ENCODE measurements at regions not wholly inside any gene's neighbourhood (a gene's known extent, or its start where the extent isn't known, plus 50 kb on each side); places are given as distances from the start of the nearest gene placed in this dataset.
"Not testable (repeated sequence)": the region's sequence is repeated elsewhere in the genome, so short reads cannot be mapped to it uniquely, and the experiment has no call there.

DNA sequence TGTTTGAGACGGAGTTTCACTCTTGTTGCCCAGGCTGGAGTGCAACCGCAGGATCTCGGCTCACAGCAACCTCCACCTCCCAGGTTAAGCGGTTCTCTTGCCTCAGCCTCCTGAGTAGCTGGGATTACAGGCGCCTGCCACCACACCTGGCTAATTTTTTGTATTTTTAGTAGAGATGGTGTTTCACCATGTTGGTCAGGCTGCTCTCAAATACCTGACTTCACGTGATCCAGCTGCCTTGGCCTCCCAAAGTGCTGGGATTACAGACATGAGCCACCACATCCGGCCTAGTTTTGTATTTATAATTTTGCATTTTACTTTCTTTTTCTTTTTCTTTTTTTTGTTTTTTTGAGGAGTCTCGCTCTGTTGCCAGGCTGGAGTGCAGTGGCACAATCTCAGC, 85.3 kb upstream of the LARP1 start:
- TF ChIP-seq, protein P1, sequence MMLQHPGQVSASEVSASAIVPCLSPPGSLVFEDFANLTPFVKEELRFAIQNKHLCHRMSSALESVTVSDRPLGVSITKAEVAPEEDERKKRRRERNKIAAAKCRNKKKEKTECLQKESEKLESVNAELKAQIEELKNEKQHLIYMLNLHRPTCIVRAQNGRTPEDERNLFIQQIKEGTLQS (IDR thresholded peaks at IDR 0.05), result not testable (repeated sequence)
- TF ChIP-seq, protein P2, sequence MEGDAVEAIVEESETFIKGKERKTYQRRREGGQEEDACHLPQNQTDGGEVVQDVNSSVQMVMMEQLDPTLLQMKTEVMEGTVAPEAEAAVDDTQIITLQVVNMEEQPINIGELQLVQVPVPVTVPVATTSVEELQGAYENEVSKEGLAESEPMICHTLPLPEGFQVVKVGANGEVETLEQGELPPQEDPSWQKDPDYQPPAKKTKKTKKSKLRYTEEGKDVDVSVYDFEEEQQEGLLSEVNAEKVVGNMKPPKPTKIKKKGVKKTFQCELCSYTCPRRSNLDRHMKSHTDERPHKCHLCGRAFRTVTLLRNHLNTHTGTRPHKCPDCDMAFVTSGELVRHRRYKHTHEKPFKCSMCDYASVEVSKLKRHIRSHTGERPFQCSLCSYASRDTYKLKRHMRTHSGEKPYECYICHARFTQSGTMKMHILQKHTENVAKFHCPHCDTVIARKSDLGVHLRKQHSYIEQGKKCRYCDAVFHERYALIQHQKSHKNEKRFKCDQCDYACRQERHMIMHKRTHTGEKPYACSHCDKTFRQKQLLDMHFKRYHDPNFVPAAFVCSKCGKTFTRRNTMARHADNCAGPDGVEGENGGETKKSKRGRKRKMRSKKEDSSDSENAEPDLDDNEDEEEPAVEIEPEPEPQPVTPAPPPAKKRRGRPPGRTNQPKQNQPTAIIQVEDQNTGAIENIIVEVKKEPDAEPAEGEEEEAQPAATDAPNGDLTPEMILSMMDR (IDR thresholded peaks at IDR 0.05; ENCODE audit: low read depth, low read length, missing input control), result not testable (repeated sequence)
- TF ChIP-seq, protein P3, sequence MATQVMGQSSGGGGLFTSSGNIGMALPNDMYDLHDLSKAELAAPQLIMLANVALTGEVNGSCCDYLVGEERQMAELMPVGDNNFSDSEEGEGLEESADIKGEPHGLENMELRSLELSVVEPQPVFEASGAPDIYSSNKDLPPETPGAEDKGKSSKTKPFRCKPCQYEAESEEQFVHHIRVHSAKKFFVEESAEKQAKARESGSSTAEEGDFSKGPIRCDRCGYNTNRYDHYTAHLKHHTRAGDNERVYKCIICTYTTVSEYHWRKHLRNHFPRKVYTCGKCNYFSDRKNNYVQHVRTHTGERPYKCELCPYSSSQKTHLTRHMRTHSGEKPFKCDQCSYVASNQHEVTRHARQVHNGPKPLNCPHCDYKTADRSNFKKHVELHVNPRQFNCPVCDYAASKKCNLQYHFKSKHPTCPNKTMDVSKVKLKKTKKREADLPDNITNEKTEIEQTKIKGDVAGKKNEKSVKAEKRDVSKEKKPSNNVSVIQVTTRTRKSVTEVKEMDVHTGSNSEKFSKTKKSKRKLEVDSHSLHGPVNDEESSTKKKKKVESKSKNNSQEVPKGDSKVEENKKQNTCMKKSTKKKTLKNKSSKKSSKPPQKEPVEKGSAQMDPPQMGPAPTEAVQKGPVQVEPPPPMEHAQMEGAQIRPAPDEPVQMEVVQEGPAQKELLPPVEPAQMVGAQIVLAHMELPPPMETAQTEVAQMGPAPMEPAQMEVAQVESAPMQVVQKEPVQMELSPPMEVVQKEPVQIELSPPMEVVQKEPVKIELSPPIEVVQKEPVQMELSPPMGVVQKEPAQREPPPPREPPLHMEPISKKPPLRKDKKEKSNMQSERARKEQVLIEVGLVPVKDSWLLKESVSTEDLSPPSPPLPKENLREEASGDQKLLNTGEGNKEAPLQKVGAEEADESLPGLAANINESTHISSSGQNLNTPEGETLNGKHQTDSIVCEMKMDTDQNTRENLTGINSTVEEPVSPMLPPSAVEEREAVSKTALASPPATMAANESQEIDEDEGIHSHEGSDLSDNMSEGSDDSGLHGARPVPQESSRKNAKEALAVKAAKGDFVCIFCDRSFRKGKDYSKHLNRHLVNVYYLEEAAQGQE (IDR thresholded peaks at IDR 0.05), result not testable (repeated sequence)
- TF ChIP-seq, protein P4, sequence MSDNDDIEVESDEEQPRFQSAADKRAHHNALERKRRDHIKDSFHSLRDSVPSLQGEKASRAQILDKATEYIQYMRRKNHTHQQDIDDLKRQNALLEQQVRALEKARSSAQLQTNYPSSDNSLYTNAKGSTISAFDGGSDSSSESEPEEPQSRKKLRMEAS (IDR thresholded peaks at IDR 0.05), result not testable (repeated sequence)
- TF ChIP-seq, protein P5, sequence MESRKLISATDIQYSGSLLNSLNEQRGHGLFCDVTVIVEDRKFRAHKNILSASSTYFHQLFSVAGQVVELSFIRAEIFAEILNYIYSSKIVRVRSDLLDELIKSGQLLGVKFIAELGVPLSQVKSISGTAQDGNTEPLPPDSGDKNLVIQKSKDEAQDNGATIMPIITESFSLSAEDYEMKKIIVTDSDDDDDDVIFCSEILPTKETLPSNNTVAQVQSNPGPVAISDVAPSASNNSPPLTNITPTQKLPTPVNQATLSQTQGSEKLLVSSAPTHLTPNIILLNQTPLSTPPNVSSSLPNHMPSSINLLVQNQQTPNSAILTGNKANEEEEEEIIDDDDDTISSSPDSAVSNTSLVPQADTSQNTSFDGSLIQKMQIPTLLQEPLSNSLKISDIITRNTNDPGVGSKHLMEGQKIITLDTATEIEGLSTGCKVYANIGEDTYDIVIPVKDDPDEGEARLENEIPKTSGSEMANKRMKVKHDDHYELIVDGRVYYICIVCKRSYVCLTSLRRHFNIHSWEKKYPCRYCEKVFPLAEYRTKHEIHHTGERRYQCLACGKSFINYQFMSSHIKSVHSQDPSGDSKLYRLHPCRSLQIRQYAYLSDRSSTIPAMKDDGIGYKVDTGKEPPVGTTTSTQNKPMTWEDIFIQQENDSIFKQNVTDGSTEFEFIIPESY (IDR thresholded peaks at IDR 0.05), result not testable (repeated sequence)
- TF ChIP-seq YY1 (IDR thresholded peaks at IDR 0.05), result not testable (repeated sequence)

Measured in liver (tissue), 3 donors.